ENCODE measurements at regions not wholly inside any gene's neighbourhood (a gene's known extent, or its start where the extent isn't known, plus 50 kb on each side); places are given as distances from the start of the nearest gene placed in this dataset.

DNA sequence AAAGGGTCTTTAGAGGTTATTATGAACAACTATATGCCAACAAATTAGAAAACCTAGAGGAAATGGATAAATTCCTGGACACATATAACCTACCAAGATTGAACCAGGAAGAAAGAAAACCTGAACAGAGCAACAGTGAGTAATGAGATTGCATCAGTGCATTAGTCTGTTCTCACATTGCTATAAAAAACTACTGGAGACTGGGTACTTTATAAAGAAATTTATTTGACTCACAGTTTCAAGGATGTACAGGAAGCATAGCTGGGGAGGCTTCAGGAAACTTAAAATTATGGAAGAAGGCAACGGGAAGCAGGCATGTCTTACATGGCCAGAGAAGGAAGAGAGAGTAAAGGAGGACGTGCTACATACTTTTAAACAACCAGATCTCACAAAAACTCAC, 70.8 kb upstream of the GNAZ start:
- DNase-seq (ENCODE audit: low read depth in 2 of 2): no peak

DNA sequence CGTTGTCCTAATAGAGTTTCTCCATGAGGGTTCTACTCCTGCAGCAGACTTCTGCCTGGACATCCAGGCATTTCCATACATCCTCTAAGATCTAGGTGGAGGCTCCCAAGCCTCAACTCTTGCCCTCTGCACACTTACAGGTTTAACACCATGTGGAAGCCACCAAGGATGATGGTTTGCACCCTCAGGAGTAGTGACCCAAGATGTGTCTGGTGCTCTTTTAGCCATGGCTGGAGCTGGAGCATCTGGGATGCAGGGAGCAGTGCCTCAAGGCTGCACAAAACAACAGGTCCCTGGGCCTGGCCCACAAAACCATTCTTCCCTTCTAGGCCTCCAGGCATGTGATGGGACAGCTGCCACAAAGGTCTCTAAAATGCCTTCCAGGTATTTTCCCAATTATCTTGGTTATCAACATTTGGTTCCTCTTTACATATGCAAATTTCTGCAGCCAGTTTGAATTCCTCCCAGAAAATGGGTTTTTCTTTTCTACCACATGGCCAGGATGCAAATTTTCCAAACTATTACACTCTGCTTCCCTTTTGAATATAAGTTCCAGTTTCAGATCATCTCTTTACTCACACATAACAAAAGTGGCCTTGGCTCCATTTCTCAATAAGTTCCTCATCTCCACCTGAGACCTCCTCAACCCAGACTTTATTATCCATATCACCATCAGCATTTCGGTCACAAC, 69.5 kb upstream of the GNAZ start:
- no peak for DNase-seq (ENCODE audit: low read depth in 2 of 2)

- no peak for DNase-seq (ENCODE audit: low read depth in 2 of 2)
Measured at GRCh38 chr22:23001463-23001862, 68.9 kb upstream of the GNAZ start.

DNA sequence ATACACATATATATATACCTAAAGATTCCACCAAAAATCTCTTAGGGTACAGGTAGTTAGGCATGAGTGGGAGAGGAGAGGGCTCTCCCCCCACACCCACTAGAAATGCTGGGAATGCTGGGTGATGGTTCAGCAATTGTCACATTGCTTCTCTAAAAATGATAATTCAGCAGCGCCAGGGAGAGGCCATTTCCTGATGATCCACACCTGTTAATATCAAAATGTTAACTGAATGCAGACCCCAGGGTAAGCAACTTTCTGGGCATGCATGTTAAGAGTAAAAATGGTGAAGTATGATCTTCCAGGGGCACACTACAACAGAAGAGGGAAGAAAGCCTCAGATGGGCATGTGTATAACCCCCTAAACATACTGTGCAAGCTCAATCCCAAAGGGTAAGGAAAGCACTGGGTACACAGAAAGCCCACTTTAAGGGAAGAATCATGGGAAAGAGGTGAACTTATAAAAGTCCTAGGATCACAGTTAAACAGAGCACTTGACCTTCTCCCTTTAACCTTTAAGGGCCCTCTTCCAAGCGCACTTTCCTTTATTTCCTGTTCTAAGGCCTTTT, 67.6 kb upstream of the GNAZ start:
- DNase-seq (ENCODE audit: low read depth in 2 of 2): no peak

DNA sequence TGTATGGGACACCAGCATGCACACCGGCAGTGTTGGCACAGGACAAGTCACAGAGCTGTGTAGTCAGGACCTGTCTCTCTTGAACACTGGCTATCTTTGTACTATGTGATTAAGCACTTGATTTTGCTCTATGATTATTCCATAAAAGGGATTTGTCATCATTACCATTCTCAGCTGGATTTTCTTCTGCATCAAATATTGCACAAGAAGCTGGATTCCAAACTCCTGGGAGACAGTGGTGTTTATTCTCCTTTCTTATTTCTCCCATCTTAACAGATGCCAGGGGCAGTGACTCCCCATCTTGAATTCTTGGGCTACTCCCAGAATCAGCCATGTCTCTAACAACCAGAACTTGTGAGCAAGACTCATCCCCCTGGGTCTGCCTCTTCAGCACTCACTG, 62.5 kb upstream of the GNAZ start:
- DNase-seq (ENCODE audit: low read depth in 2 of 2): no peak

DNA sequence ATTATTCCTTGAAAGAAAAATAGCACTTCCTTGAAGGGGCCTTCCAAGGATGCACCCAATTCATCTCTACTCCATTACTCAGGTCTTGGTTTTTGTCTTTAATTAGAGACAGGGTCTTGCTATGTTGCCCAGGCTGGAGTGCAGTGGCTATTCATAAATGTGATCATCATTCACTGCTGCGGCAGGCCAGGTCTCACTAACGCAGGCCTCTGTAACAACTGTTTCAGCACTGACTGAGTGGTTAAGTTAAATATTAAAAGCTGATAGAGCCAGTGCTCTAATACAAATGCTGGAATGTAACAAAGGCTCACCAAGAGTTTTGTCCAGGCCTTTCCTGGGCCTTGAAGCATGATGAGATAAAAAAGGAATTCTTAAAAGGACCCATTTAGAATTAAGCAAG, 61.4 kb upstream of the GNAZ start:
- DNase-seq (ENCODE audit: low read depth in 2 of 2): no peak
